ENCODE measurements at regions not wholly inside any gene's neighbourhood (a gene's known extent, or its start where the extent isn't known, plus 50 kb on each side); places are given as distances from the start of the nearest gene placed in this dataset.

GRCh38 chr4:63458010-63458409 lies 951.2 kb downstream of the TECRL start:
- no peak for DNase-seq

- no peak for DNase-seq
Observed at GRCh38 chr4:63440236-63440635, 969.0 kb downstream of the TECRL start.

GRCh38 chr4:63430105-63430504 lies 979.1 kb downstream of the TECRL start:
- no peak for DNase-seq

- DNase-seq, result no peak
Observed at GRCh38 chr4:63396269-63396668, 1013.0 kb downstream of the TECRL start.

- DNase-seq, result no peak
Observed at GRCh38 chr4:63393544-63393943, 1015.7 kb downstream of the TECRL start.

- no peak for DNase-seq
Observed at GRCh38 chr4:63379750-63380522, 1029.3 kb downstream of the TECRL start.

- no peak for DNase-seq
Observed at GRCh38 chr4:63371001-63371400, 1038.2 kb downstream of the TECRL start.

- DNase-seq, result no peak
Observed at GRCh38 chr4:63361628-63362027, 1047.6 kb downstream of the TECRL start.

- DNase-seq, result no peak
Observed at GRCh38 chr4:63361066-63361465, 1048.2 kb downstream of the TECRL start.

GRCh38 chr4:63349674-63350025 lies 1059.6 kb downstream of the TECRL start:
- DNase-seq, result no peak

- DNase-seq, result no peak
Observed at GRCh38 chr4:63348735-63349673, 1060.2 kb downstream of the TECRL start.

GRCh38 chr4:63325140-63325539 lies 1084.1 kb downstream of the TECRL start:
- DNase-seq, result no peak

- DNase-seq, result no peak
Observed at GRCh38 chr4:63316633-63317032, 1092.6 kb downstream of the TECRL start.

GRCh38 chr4:63315651-63316050 lies 1093.6 kb downstream of the TECRL start:
- no peak for DNase-seq

- no peak for DNase-seq
Observed at GRCh38 chr4:63308697-63309096, 1100.6 kb downstream of the TECRL start.

- no peak for DNase-seq
Observed at GRCh38 chr4:63302792-63303191, 1106.5 kb downstream of the TECRL start.

GRCh38 chr4:63302078-63302477 lies 1107.2 kb downstream of the TECRL start:
- no peak for DNase-seq

- no peak for DNase-seq
Observed at GRCh38 chr4:63296773-63297172, 1112.5 kb downstream of the TECRL start.

- DNase-seq, result no peak
Observed at GRCh38 chr4:63275491-63275890, 1133.8 kb downstream of the TECRL start.

- DNase-seq, result no peak
Observed at GRCh38 chr4:63269156-63269555, 1140.1 kb downstream of the TECRL start.

GRCh38 chr4:63233671-63234070 lies 1175.6 kb downstream of the TECRL start:
- DNase-seq, result no peak

- DNase-seq, result no peak
Observed at GRCh38 chr4:63232058-63232457, 1177.2 kb downstream of the TECRL start.

- DNase-seq, result no peak
Observed at GRCh38 chr4:63226229-63226628, 1183.0 kb downstream of the TECRL start.

- DNase-seq, result no peak
Observed at GRCh38 chr4:63222466-63222865, 1186.8 kb downstream of the TECRL start.
